NCI-H524 treated with DMSO at 0.1 percent for 48 hours (cell line): ENCODE measurements at regions not wholly inside any gene's neighbourhood (a gene's known extent, or its start where the extent isn't known, plus 50 kb on each side); places are given as distances from the start of the nearest gene placed in this dataset.
"Not testable (repeated sequence)": the region's sequence is repeated elsewhere in the genome, so short reads cannot be mapped to it uniquely, and the experiment has no call there.

Experiments
- DNase-seq: peaks from one replicate; lab custom pipeline; 2025; lab: John Stamatoyannopoulos, UW

GRCh38 chr2:167749660-167750059 lies 497.7 kb downstream of the STK39 start:
- DNase-seq: no peak

- DNase-seq: no peak
Measured at GRCh38 chr2:167749016-167749415, 498.4 kb downstream of the STK39 start.

- no peak for DNase-seq
Measured at GRCh38 chr2:167748536-167748935, 498.9 kb downstream of the STK39 start.

- no peak for DNase-seq
Measured at GRCh38 chr2:167745667-167746066, 501.7 kb downstream of the STK39 start.

GRCh38 chr2:167739921-167740320 lies 507.5 kb downstream of the STK39 start:
- not testable (repeated sequence) for DNase-seq

- DNase-seq: no peak
Measured at GRCh38 chr2:167733747-167734146, 513.6 kb downstream of the STK39 start.

GRCh38 chr2:167732326-167732725 lies 515.1 kb downstream of the STK39 start:
- DNase-seq: no peak

GRCh38 chr2:167729911-167730310 lies 517.5 kb downstream of the STK39 start:
- DNase-seq: no peak

GRCh38 chr2:167726788-167727187 lies 520.6 kb downstream of the STK39 start:
- DNase-seq: no peak

- DNase-seq: no peak
Measured at GRCh38 chr2:167721593-167721992, 525.8 kb downstream of the STK39 start.

GRCh38 chr2:167719410-167719809 lies 528.0 kb downstream of the STK39 start:
- DNase-seq: no peak

- DNase-seq: no peak
Measured at GRCh38 chr2:167718560-167718959, 528.8 kb downstream of the STK39 start.

GRCh38 chr2:167715932-167716331 lies 531.5 kb downstream of the STK39 start:
- no peak for DNase-seq

- not testable (repeated sequence) for DNase-seq
Measured at GRCh38 chr2:167715498-167715897, 531.9 kb downstream of the STK39 start.

GRCh38 chr2:167712275-167712674 lies 535.1 kb downstream of the STK39 start:
- DNase-seq: no peak

- no peak for DNase-seq
Measured at GRCh38 chr2:167708998-167709397, 538.4 kb downstream of the STK39 start.

- DNase-seq: no peak
Measured at GRCh38 chr2:167706800-167707199, 540.6 kb downstream of the STK39 start.

GRCh38 chr2:167703441-167703840 lies 544.0 kb downstream of the STK39 start:
- DNase-seq: no peak

GRCh38 chr2:167702227-167702626 lies 545.2 kb downstream of the STK39 start:
- no peak for DNase-seq

- no peak for DNase-seq
Measured at GRCh38 chr2:167701651-167702050, 545.7 kb downstream of the STK39 start.

- DNase-seq: no peak
Measured at GRCh38 chr2:167697948-167698347, 549.4 kb downstream of the STK39 start.

- no peak for DNase-seq
Measured at GRCh38 chr2:167697194-167697593, 550.2 kb downstream of the STK39 start.

GRCh38 chr2:167692936-167693335 lies 554.5 kb downstream of the STK39 start:
- peak; percentile 79 for DNase-seq

GRCh38 chr2:167692191-167692590 lies 555.2 kb downstream of the STK39 start:
- no peak for DNase-seq

- no peak for DNase-seq
Measured at GRCh38 chr2:167689444-167689843, 558.0 kb downstream of the STK39 start.
